ENCODE measurements at regions not wholly inside any gene's neighbourhood (a gene's known extent, or its start where the extent isn't known, plus 50 kb on each side); places are given as distances from the start of the nearest gene placed in this dataset.
"Not testable (repeated sequence)": the region's sequence is repeated elsewhere in the genome, so short reads cannot be mapped to it uniquely, and the experiment has no call there.

DNA sequence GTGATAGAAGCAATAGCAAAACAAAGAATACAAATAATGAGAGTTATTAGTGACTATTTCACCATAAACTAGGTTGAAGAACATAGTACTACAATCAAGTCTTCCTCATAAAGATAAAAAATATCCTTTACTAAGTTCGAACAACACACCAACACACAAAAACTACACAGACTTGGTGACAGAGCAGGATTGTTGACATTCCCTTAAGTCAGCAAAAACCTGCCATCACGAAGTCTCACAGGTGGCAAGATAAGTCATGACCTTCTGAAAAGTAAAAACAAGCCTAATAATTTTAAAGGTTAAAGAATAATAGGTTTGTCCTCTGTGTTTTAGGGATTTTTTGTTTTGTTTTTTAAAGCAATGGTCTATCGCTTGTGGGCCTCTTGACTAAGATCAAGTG is 173.0 kb downstream of the SEC23A start:
- no peaks in the 10 kb centered on the region for H3K36me3 ChIP-seq
- H3K4me3 ChIP-seq, result no peak overlapping the region
- no peaks in the 10 kb centered on the region for H3K27me3 ChIP-seq
- DNase-seq, result no peak
- H3K9me3 ChIP-seq, result no peaks in the 10 kb centered on the region

DNA sequence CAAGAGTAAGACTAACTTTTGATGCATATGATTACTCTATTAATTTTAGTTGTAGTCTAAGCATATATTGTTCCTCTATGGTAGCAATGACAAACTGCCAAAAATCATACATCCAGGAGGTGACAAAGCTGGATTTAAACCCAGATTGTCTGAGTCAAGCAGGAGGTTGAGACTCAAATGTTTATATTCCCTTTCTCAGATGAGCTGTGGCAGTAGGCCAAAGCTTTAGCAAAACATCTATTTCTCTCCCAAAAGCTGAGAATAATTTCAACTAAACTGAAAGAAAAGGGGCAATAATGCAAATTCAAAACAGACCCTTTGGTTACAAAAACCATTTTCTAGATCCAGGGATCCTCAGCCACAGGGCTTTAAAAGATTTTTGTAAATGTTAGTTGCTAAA is 173.6 kb downstream of the SEC23A start:
- Histone ChIP-seq H3K36me3 (no peaks in the 10 kb centered on the region), H3K9me3 (no peaks in the 10 kb centered on the region), H3K27me3 (no peaks in the 10 kb centered on the region), H3K4me3 (no peak overlapping the region)
- no peak for DNase-seq

DNA sequence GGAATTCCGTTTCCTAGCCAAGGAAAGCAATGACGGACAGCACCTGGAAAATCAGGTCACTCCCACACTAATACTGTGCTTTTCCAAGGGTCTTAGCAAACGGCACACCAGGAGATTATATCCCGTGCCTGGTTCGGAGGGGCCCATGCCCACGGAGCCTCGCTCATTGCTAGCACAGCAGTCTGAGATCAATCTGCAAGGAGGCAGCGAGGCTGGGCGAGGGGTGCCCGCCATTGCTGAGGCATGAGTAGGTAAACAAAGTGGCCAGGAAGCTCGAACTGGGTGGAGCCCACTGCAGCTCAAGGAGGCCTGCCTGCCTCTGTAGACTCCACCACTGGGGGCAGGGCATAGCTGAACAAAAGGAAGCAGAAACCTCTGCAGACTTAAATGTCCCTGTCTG is 181.1 kb downstream of the SEC23A start:
- H3K4me3 ChIP-seq, H3K9me3 ChIP-seq, H3K27me3 ChIP-seq, H3K36me3 ChIP-seq, DNase-seq: not testable (repeated sequence)

DNA sequence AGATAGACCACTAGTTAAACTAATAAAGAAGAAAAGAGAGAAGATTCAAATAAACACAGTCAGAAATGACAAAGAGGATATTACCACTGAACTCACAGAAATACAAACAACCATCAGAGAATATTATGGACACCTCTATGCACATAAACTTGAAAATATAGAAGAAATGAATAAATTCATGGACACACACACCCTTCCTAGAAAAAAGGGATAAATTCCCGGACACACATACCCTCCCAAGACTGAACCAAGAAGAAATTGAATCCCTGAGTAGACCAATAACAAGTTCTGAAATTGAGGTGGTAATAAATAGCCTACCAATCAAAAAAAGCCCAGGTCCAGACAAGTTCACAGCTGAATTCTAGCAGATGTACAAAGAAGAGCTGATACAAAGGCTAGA is 187.9 kb downstream of the SEC23A start:
- DNase-seq, result no peak
- Histone ChIP-seq H3K4me3 (no peak overlapping the region), H3K36me3 (no peaks in the 10 kb centered on the region)

DNA sequence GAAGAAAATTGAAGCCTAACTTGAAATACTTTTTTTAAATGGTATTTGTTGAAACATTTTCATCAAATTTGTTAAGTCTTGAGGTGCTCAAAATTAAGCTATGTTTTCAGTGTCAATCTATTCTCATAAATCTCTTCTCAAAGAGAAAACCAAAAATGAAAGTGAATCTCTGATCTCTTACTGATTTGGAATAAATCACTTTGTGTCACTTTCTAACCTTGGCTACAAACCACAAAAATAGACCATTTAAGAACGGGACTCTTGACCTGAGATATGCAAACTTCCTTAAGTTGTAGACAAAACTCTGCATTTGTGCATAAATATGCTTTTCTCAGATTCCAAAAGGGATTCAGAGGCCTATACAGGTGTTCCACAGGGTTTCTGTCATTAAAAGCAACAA is 192.9 kb downstream of the SEC23A start:
- no peaks in the 10 kb centered on the region for H3K36me3 ChIP-seq
- H3K4me3 ChIP-seq, result no peak overlapping the region
- DNase-seq, result no peak

More for the DNA sequence above, 187.9 kb downstream of the SEC23A start:
- Histone ChIP-seq H3K27me3 (no peaks in the 10 kb centered on the region), H3K9me3 (no peaks in the 10 kb centered on the region)

DNA sequence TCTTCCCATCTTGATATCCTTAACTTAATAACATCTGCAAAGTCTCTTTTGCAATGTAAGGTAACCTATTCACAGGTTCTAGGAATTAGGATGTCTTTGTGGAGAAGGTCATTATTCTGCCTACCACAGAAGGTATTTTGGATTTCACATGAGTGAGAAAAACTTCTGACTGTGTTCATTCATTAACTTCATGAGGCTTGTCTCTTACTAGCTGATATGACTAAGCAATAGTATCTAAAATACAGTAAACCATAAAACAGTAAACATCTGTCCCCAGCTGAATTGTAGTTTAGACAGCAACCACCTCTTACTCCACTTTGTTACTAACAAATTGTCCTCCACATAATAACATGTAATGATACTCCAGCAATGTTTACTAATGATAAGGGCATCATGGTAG is 198.1 kb downstream of the SEC23A start:
- Histone ChIP-seq H3K4me3 (no peak overlapping the region), H3K9me3 (no peaks in the 10 kb centered on the region), H3K27me3 (no peaks in the 10 kb centered on the region), H3K36me3 (no peaks in the 10 kb centered on the region)
- no peak for DNase-seq

More for the DNA sequence above, 192.9 kb downstream of the SEC23A start:
- Histone ChIP-seq H3K9me3 (no peaks in the 10 kb centered on the region), H3K27me3 (no peaks in the 10 kb centered on the region)

DNA sequence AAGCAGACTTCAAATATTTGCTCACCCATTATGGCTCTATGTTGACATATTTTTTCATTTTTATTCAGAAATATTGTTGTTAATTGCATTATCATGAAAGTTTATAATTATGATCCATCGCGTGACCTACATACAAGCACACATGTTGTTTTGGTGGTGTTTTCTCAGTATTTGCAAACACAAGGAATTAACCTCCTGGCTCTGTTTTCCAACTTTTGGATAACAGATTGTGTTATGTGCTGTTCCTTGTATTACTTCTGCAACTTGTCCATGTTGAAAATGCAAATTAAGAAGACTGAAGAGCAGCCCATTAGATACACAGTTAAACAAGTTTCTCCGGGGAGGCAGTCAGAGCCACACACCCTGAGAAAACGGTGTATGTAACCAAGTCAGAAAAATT is 201.2 kb downstream of the SEC23A start:
- Histone ChIP-seq H3K27me3 (no peaks in the 10 kb centered on the region), H3K9me3 (no peaks in the 10 kb centered on the region), H3K36me3 (no peaks in the 10 kb centered on the region), H3K4me3 (no peak overlapping the region)
- no peak for DNase-seq

DNA sequence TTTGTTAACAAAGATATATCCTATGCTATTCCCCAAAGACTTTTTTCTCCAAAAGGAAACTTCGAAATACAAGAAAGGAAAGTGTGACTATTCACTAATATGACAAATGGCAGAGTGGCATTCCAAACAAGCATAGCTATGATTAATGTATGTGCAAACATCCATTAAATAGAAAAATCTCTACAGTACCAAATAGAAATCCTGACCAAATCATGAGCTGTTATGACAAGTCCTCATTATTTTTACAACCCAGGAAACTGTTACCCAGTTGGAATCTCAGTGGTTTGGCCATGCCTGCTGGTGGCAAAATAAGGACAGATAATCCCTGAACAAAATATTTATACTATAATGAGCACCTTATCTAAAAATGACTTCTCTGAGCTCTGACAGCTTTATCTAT is 202.1 kb downstream of the SEC23A start:
- H3K36me3 ChIP-seq, result no peaks in the 10 kb centered on the region
- H3K4me3 ChIP-seq, result no peak overlapping the region
- DNase-seq, result no peak
- no peaks in the 10 kb centered on the region for H3K9me3 ChIP-seq
- H3K27me3 ChIP-seq, result no peaks in the 10 kb centered on the region

DNA sequence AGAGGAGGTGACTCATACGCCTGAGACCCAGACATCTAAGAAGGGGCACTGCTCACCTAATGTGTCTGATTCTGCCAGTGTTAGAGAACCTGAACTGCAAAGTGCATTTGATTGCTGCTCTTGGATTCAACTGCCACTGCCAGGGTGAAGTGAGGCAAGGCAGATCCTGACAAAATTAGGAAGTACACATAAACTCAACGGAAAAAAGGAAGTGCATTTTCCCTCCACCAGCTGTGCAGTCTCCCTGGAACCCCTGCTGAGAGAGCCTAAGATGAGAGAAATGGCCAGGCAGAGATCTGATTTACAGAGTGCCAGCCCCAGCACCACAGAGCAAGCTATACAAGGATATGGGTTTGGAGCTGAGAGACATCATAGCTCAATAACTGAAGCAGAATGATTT is 215.3 kb downstream of the SEC23A start:
- DNase-seq, result no peak
- no peaks in the 10 kb centered on the region for H3K27me3 ChIP-seq
- no peak overlapping the region for H3K4me3 ChIP-seq
- H3K36me3 ChIP-seq, result no peaks in the 10 kb centered on the region
- peaks cover 2% of the 10 kb centered on the region; the same call in 1 of the 2 replicates for H3K9me3 ChIP-seq

DNA sequence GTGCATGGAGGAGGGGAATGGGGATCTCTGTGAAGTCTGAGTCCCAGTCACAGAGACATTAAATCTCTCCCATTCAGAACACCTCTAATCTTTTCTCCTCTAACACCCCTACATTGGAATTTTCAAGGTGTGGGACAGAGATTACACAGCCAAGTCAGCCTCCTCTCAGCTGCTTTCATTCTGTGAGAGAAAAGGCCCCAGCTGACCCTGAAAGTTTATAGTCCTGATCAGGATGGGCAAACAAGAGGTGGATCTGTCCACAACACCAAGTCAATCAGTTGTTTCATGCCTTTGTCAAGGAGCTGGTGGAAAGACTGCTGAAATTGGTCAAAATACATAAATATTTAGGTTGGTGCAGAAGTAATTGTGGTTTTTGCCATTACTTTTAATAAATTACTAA is 218.9 kb downstream of the SEC23A start:
- DNase-seq, result no peak
- Histone ChIP-seq H3K36me3 (no peaks in the 10 kb centered on the region), H3K9me3 (no peaks in the 10 kb centered on the region)

DNA sequence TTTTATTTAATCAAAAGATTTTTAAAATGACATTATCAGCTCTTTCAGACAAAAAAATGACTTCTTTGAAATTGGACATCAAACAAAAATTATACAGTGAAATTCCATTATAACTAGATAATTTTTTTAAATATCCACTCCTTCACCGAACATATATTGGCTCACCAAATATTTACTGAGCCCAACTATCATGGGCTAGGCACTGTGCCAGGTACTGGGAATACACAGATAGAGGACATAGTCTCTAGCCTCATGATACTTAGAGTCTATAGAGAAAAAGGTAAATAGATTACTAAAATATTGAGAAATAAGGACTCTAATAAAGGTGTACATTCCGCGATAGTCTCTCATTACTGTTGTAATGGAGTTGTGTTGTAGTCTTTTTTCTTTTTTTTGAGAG is 219.9 kb downstream of the SEC23A start:
- no peak overlapping the region for H3K4me3 ChIP-seq

More for the DNA sequence above, 218.9 kb downstream of the SEC23A start:
- Histone ChIP-seq H3K27me3 (no peaks in the 10 kb centered on the region), H3K4me3 (no peak overlapping the region)

DNA sequence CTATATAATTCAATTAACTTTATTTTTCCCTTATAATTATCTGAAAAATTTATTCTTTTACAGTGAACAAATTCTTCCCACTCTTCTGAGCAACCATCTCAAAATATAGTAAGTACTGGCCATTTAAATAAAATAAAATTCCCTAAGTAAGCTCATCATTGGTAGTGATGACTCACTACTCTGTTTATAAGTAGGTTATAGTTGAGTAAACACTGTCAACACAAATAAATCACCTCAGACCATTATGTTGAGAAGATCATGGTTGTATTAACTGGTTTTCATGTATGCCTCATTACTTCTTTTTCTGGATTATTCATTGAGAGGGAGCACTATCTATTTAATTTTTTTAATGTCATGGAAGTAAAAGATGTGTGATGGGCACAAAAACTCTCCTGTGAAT is 220.5 kb downstream of the SEC23A start:
- Histone ChIP-seq H3K4me3 (no peak overlapping the region), H3K36me3 (no peaks in the 10 kb centered on the region), H3K9me3 (no peaks in the 10 kb centered on the region), H3K27me3 (no peaks in the 10 kb centered on the region)
- DNase-seq, result no peak

More for the DNA sequence above, 219.9 kb downstream of the SEC23A start:
- Histone ChIP-seq H3K27me3 (no peaks in the 10 kb centered on the region), H3K36me3 (no peaks in the 10 kb centered on the region), H3K9me3 (no peaks in the 10 kb centered on the region)
- DNase-seq, result no peak

DNA sequence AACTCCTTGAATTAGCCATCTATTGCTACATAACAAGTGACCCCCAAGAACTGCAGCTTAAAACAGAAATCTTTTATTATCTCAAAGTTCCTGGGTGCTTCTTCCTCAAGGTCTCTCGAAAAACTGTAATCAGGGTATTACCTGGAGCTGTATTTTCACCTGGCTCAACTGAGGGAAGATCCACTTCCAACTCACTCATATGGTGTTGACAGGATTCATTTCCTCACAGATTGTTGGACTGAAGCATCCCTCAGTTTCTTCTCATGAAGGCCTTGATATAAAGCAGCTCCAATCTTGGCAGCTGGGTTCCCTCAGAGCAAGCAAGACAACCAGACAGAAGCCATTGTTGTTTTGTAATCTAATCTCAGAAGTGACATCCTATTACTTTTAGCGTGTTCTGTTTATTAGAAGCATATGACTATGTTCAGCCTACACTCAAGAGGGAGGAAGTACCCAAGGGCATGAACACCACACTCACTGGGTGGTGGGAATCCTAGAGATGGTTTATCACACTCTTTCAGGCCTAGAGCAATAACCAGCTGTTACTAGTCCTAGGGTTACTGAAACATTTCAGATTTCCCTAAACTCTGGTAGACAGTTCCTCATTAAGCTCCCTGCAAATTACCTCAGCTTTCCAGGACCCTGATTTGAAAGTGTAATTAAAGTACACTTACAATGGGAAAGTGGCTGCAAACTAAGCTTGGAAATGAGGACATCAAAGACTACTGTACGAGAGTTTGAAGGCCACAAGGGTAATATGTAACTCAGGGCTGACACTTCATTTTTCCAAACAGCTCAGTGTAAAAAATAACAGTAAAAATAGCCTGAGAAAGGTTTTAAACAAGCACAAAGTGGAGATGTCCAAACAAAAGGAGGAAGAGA is 222.2 kb downstream of the SEC23A start:
- no peak for DNase-seq
- H3K36me3 ChIP-seq, result no peaks in the 10 kb centered on the region
- H3K27me3 ChIP-seq, result no peaks in the 10 kb centered on the region
- H3K9me3 ChIP-seq, result no peaks in the 10 kb centered on the region
- no peak overlapping the region for H3K4me3 ChIP-seq

DNA sequence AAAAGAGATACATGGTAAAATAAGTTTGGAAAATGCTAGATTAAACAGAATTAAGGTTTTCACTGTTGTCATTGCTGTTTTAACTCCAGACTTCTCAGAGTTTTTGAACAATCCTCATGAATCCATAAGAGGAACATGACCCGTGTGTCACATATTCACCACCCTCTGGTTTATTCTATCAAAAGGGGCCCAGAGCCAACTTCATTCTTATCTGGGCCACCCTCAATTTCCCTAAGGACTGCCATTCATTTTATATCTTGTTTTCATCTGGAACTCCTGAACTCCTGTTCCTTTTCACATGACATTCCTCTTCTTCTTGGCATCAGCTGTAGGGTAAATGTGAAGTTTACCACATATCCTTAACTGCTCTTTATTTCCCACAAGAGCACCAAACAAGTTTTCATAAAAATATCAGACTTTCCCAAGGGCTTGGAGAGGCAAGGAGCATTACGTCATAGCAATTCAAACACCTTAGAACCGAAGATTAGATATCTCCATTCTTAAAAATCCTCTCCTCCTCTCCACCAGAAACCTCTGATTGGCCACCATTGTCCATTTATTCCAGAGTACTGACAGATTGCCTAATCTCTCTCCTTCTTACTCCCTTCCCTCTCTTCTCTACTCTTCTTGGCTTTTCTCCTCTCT is 225.2 kb downstream of the SEC23A start:
- Histone ChIP-seq H3K9me3 (no peaks in the 10 kb centered on the region), H3K27me3 (no peaks in the 10 kb centered on the region), H3K4me3 (no peak overlapping the region), H3K36me3 (no peaks in the 10 kb centered on the region)
- no peak for DNase-seq

DNA sequence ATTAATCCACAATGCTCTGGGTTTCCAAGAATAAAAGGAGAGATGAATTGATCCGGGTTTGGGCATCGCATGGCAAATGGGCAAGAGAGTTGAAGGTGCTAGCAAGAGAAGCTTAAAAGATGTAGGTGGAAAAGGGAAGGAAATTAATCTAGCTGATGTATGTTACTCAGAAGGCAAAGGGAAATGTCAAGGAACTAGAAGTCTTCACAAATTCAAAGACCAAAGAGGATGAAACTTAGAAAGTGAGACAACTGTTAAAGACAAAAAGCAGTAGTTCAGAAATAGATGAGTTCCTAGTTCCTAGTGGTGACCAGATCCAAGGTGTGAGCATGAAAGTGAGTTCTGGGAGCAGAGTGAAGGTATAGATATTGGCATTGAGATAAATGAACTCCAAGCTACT is 228.3 kb downstream of the SEC23A start:
- H3K36me3 ChIP-seq, result no peaks in the 10 kb centered on the region
- DNase-seq, result no peak
- no peaks in the 10 kb centered on the region for H3K27me3 ChIP-seq
- H3K9me3 ChIP-seq, result no peaks in the 10 kb centered on the region
- H3K4me3 ChIP-seq, result no peak overlapping the region

DNA sequence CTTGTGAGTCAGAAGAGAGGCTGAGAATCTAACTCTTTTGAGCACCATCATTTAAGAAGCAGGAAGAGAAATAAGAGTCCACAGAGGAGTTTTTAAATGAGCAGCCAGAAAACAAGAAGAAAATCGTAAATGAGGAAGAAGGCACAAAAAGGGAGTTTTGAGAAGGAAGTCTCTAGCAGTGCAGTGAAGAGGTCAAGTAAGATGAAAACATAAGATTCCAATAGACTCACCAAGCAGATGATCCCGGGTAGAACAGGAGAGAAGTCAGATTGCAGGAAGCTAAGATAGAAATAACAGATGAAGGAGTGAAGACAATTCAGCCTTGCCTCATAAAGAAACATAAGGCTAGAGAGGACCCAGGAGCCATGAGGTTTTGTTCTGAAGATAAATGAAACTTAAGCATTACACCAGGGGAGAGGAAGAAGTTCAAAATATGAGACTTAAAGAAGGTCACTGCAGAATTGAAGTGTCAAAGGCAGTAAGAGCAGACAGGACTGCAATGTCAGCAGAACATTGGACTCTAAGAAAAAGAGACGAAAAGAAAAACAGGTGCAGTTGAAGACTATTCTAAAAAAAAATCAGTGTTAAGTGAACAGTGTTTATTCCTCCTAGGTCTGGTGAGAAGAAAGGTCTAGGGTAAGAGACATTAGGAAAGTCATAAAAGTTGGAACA is 229.0 kb downstream of the SEC23A start:
- Histone ChIP-seq H3K4me3 (no peak overlapping the region), H3K9me3 (no peaks in the 10 kb centered on the region), H3K36me3 (no peaks in the 10 kb centered on the region), H3K27me3 (no peaks in the 10 kb centered on the region)
- no peak for DNase-seq

DNA sequence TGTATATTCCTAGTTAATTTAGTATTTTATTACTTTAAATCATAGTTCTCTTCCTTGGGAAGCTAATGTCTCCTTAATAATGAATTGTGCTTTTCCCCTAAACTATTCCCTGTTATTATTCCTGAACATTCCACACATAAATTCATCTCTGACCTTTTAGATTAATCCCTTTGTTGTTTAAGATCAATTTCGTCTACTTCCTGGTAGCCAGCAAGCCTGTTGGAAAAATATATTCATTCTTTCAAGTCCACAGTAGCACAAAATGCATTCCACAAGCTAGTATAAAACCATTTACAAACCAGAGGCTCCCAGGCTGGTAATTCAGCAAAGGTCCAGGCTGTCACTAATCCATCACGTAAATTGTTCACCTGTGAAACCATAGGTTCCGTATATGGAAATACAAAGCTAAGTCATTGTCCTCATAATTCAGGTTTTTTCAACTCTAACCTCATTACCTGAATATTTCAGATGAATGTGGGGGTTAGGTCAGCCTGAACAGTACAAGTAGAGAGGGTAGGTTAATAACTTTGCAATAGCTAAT is 232.7 kb downstream of the SEC23A start:
- no peaks in the 10 kb centered on the region for H3K9me3 ChIP-seq
- no peak for DNase-seq
- no peaks in the 10 kb centered on the region for H3K36me3 ChIP-seq
- no peaks in the 10 kb centered on the region for H3K27me3 ChIP-seq
- no peak overlapping the region for H3K4me3 ChIP-seq
